Thymus (tissue), 11 donors: ENCODE measurements at regions not wholly inside any gene's neighbourhood (a gene's known extent, or its start where the extent isn't known, plus 50 kb on each side); places are given as distances from the start of the nearest gene placed in this dataset.

Experiments used
- DNase-seq, 9 donors: peaks; one replicate each; pipeline ENCODE4 v3.0.0-alpha.2; 2013; ENCODE audit warnings: low spot score in 9 of 9, low read depth in 6 of 9, missing footprints in 1 of 9
- H3K27ac ChIP-seq, 2 donors: one replicate each; pipeline ENCODE4 v1.5.1; 2013; ENCODE audit warnings: control low read depth in 1 of 2, low read depth in 1 of 2, low read length in 1 of 2, mild to moderate bottlenecking in 1 of 2, moderate library complexity in 1 of 2
- H3K27me3 ChIP-seq, 2 donors: one replicate each; pipeline ENCODE4 v1.5.1; 2013; ENCODE audit warnings: low read length in 1 of 2; ENCODE audit not compliant: control insufficient read depth in 2 of 2, insufficient read depth in 1 of 2
- H3K36me3 ChIP-seq, 2 donors: one replicate each; pipeline ENCODE4 v1.5.1; 2013; ENCODE audit warnings: low read length in 1 of 2, mild to moderate bottlenecking in 1 of 2, moderate library complexity in 1 of 2; ENCODE audit not compliant: control insufficient read depth in 2 of 2, insufficient read depth in 2 of 2
- H3K4me1 ChIP-seq, 2 donors: one replicate each; pipeline ENCODE4 v1.5.1; 2013; ENCODE audit warnings: low read length in 2 of 2; ENCODE audit not compliant: control insufficient read depth in 2 of 2, insufficient read depth in 2 of 2
- H3K4me3 ChIP-seq, 2 donors: one replicate each; pipeline ENCODE4 v1.5.1; 2013; ENCODE audit warnings: low read length in 2 of 2, control low read depth in 1 of 2, mild to moderate bottlenecking in 1 of 2
- H3K9me3 ChIP-seq, 2 donors: one replicate each; pipeline ENCODE4 v1.5.1; 2013; ENCODE audit warnings: low read length in 1 of 2, mild to moderate bottlenecking in 1 of 2; ENCODE audit not compliant: control insufficient read depth in 2 of 2, insufficient read depth in 1 of 2
- whole genome bisulfite sequencing: extraction: QIAGEN DNeasy Blood & Tissue Kit; methylation state at CpG from one replicate; pipeline ENCODE4 v1.1.7; 2013; 5-methylcytosine and 5-hydroxymethylcytosine counted together
- donor health status: healthy.

GRCh38 chr15:31786360-31786759, 244.0 kb upstream of the CHRNA7 start:
- no peaks in the 10 kb centered on the region for H3K27me3 ChIP-seq
- H3K36me3 ChIP-seq: no peaks in the 10 kb centered on the region
- DNase-seq: no peak
- H3K4me1 ChIP-seq: no peaks in the 10 kb centered on the region
- H3K27ac ChIP-seq: no peak overlapping the region
- H3K9me3 ChIP-seq: no peaks in the 10 kb centered on the region
- H3K4me3 ChIP-seq: no peak overlapping the region
- WGBS: 95% methylated on average over 4 of the region's 4 CpGs

- H3K4me1 ChIP-seq: no peaks in the 10 kb centered on the region
- no peaks in the 10 kb centered on the region for H3K36me3 ChIP-seq
- no peaks in the 10 kb centered on the region for H3K9me3 ChIP-seq
- 59% methylated on average over 3 of the region's 3 CpGs for WGBS
- no peak for DNase-seq
- H3K27ac ChIP-seq: no peak overlapping the region
- no peaks in the 10 kb centered on the region for H3K27me3 ChIP-seq
- H3K4me3 ChIP-seq: no peak overlapping the region
Measured at GRCh38 chr15:31788104-31788503, 242.2 kb upstream of the CHRNA7 start.

GRCh38 chr15:31792611-31793199, 237.6 kb upstream of the CHRNA7 start:
- Histone ChIP-seq H3K36me3 (no peaks in the 10 kb centered on the region), H3K4me1 (no peaks in the 10 kb centered on the region), H3K27me3 (no peaks in the 10 kb centered on the region), H3K27ac (no peak overlapping the region), H3K9me3 (no peaks in the 10 kb centered on the region), H3K4me3 (no peak overlapping the region)
- WGBS: 90% methylated on average over 9 of the region's 9 CpGs
- no peak for DNase-seq

- H3K27me3 ChIP-seq: no peaks in the 10 kb centered on the region
- WGBS: 95% methylated on average over 1 of the region's 1 CpG
- no peaks in the 10 kb centered on the region for H3K4me1 ChIP-seq
Measured at GRCh38 chr15:31799319-31799714, 231.0 kb upstream of the CHRNA7 start.

GRCh38 chr15:31799715-31800321, 230.5 kb upstream of the CHRNA7 start:
- WGBS: 95% methylated on average over 7 of the region's 7 CpGs
- Histone ChIP-seq H3K4me1 (no peaks in the 10 kb centered on the region), H3K4me3 (no peak overlapping the region), H3K36me3 (no peaks in the 10 kb centered on the region), H3K27me3 (no peaks in the 10 kb centered on the region), H3K9me3 (no peaks in the 10 kb centered on the region), H3K27ac (no peak overlapping the region)
- DNase-seq: no peak

More at GRCh38 chr15:31799319-31799714, 231.0 kb upstream of the CHRNA7 start:
- H3K27ac ChIP-seq: no peak overlapping the region
- H3K36me3 ChIP-seq: no peaks in the 10 kb centered on the region
- H3K4me3 ChIP-seq: no peak overlapping the region
- DNase-seq: no peak
- no peaks in the 10 kb centered on the region for H3K9me3 ChIP-seq

GRCh38 chr15:31801152-31801551, 229.2 kb upstream of the CHRNA7 start:
- 93% methylated on average over 5 of the region's 5 CpGs for WGBS
- Histone ChIP-seq H3K36me3 (no peaks in the 10 kb centered on the region), H3K4me1 (no peaks in the 10 kb centered on the region), H3K9me3 (no peaks in the 10 kb centered on the region), H3K4me3 (no peak overlapping the region), H3K27me3 (no peaks in the 10 kb centered on the region), H3K27ac (no peak overlapping the region)
- no peak for DNase-seq

GRCh38 chr15:31802761-31803160, 227.6 kb upstream of the CHRNA7 start:
- Histone ChIP-seq H3K27me3 (no peaks in the 10 kb centered on the region), H3K4me3 (no peak overlapping the region), H3K4me1 (no peaks in the 10 kb centered on the region), H3K27ac (no peak overlapping the region), H3K9me3 (no peaks in the 10 kb centered on the region), H3K36me3 (no peaks in the 10 kb centered on the region)
- 80% methylated on average over 3 of the region's 3 CpGs for WGBS
- no peak for DNase-seq

- WGBS: 98% methylated on average over 3 of the region's 3 CpGs
- no peak overlapping the region for H3K27ac ChIP-seq
Measured at GRCh38 chr15:31803388-31803884, 226.9 kb upstream of the CHRNA7 start.

GRCh38 chr15:31805090-31805662, 225.1 kb upstream of the CHRNA7 start:
- no peaks in the 10 kb centered on the region for H3K9me3 ChIP-seq
- no peak overlapping the region for H3K4me3 ChIP-seq
- no peaks in the 10 kb centered on the region for H3K4me1 ChIP-seq
- no peaks in the 10 kb centered on the region for H3K27me3 ChIP-seq
- DNase-seq: no peak
- H3K27ac ChIP-seq: no peak overlapping the region
- H3K36me3 ChIP-seq: no peaks in the 10 kb centered on the region
- 86% methylated on average over 5 of the region's 5 CpGs for WGBS

More at GRCh38 chr15:31803388-31803884, 226.9 kb upstream of the CHRNA7 start:
- Histone ChIP-seq H3K9me3 (no peaks in the 10 kb centered on the region), H3K36me3 (no peaks in the 10 kb centered on the region), H3K27me3 (no peaks in the 10 kb centered on the region), H3K4me3 (no peak overlapping the region), H3K4me1 (no peaks in the 10 kb centered on the region)
- DNase-seq: no peak
